ENCODE measurements at regions not wholly inside any gene's neighbourhood (a gene's known extent, or its start where the extent isn't known, plus 50 kb on each side); places are given as distances from the start of the nearest gene placed in this dataset.

- Histone ChIP-seq H3K27ac (ENCODE audit: low read depth, low read length, poor library complexity, severe bottlenecking) (no peak overlapping the region), H2AFZ (ENCODE audit: low read length) (no peak overlapping the region), H3K9me3 (ENCODE audit: low read length) (no peaks in the 10 kb centered on the region), H3K36me3 (ENCODE audit: insufficient read depth, low read length) (no peaks in the 10 kb centered on the region), H3K4me3 (ENCODE audit: low read depth, low read length, poor library complexity, severe bottlenecking) (no peak overlapping the region), H3K4me1 (ENCODE audit: insufficient read depth, low read length, severe bottlenecking) (no peaks in the 10 kb centered on the region), H4K20me1 (ENCODE audit: insufficient read depth, low read length) (no peaks in the 10 kb centered on the region), H3F3A (ENCODE audit: insufficient read depth, low read length) (no peaks in the 10 kb centered on the region), H3K9ac (ENCODE audit: low read length) (no peak overlapping the region), H3K4me2 (ENCODE audit: low read length) (no peak overlapping the region), H3K9me2 (ENCODE audit: low read depth, low read length) (no peaks in the 10 kb centered on the region), H3K79me2 (ENCODE audit: insufficient read depth, low read length) (no peaks in the 10 kb centered on the region), H3K27me3 (ENCODE audit: insufficient read depth, low read length) (no peaks in the 10 kb centered on the region)
- no peak for TF ChIP-seq EZH2 (IDR thresholded peaks at IDR 0.05; ENCODE audit: borderline replicate concordance, low read length)
- TF ChIP-seq CTCF (IDR thresholded peaks at IDR 0.05; ENCODE audit: low read length), result peak; percentile 26; the same call in 1 of the 2 replicates
Observed at GRCh38 chr3:89049119-89049518, 58.3 kb upstream of the EPHA3 start.

GRCh38 chr3:89052386-89052785 lies 55.0 kb upstream of the EPHA3 start:
- Histone ChIP-seq H4K20me1 (ENCODE audit: insufficient read depth, low read length) (no peaks in the 10 kb centered on the region), H3K36me3 (ENCODE audit: insufficient read depth, low read length) (no peaks in the 10 kb centered on the region), H3K4me3 (ENCODE audit: low read depth, low read length, poor library complexity, severe bottlenecking) (no peak overlapping the region), H3K4me2 (ENCODE audit: low read length) (no peak overlapping the region), H3K9me3 (ENCODE audit: low read length) (no peaks in the 10 kb centered on the region), H3K9me2 (ENCODE audit: low read depth, low read length) (no peaks in the 10 kb centered on the region), H2AFZ (ENCODE audit: low read length) (no peak overlapping the region), H3K27ac (ENCODE audit: low read depth, low read length, poor library complexity, severe bottlenecking) (no peak overlapping the region), H3K9ac (ENCODE audit: low read length) (no peak overlapping the region), H3K4me1 (ENCODE audit: insufficient read depth, low read length, severe bottlenecking) (no peaks in the 10 kb centered on the region), H3F3A (ENCODE audit: insufficient read depth, low read length) (no peaks in the 10 kb centered on the region), H3K27me3 (ENCODE audit: insufficient read depth, low read length) (no peaks in the 10 kb centered on the region), H3K79me2 (ENCODE audit: insufficient read depth, low read length) (no peaks in the 10 kb centered on the region)
- TF ChIP-seq EZH2 (IDR thresholded peaks at IDR 0.05; ENCODE audit: borderline replicate concordance, low read length), result no peak
- no peak for TF ChIP-seq CTCF (IDR thresholded peaks at IDR 0.05; ENCODE audit: low read length)

- Histone ChIP-seq H3K36me3 (ENCODE audit: insufficient read depth, low read length) (no peaks in the 10 kb centered on the region), H3K9me2 (ENCODE audit: low read depth, low read length) (no peaks in the 10 kb centered on the region), H3K4me3 (ENCODE audit: low read depth, low read length, poor library complexity, severe bottlenecking) (no peak overlapping the region), H4K20me1 (ENCODE audit: insufficient read depth, low read length) (no peaks in the 10 kb centered on the region), H3F3A (ENCODE audit: insufficient read depth, low read length) (no peaks in the 10 kb centered on the region), H3K27me3 (ENCODE audit: insufficient read depth, low read length) (no peaks in the 10 kb centered on the region), H3K4me2 (ENCODE audit: low read length) (no peak overlapping the region), H2AFZ (ENCODE audit: low read length) (no peak overlapping the region), H3K79me2 (ENCODE audit: insufficient read depth, low read length) (no peaks in the 10 kb centered on the region), H3K27ac (ENCODE audit: low read depth, low read length, poor library complexity, severe bottlenecking) (no peak overlapping the region), H3K9me3 (ENCODE audit: low read length) (no peaks in the 10 kb centered on the region), H3K9ac (ENCODE audit: low read length) (no peak overlapping the region), H3K4me1 (ENCODE audit: insufficient read depth, low read length, severe bottlenecking) (no peaks in the 10 kb centered on the region)
- TF ChIP-seq CTCF (IDR thresholded peaks at IDR 0.05; ENCODE audit: low read length) (no peak), EZH2 (IDR thresholded peaks at IDR 0.05; ENCODE audit: borderline replicate concordance, low read length) (no peak)
Observed at GRCh38 chr3:89057398-89057797, 50.0 kb upstream of the EPHA3 start.

Measured in OCI-LY1 (cell line).